Stimulated activated effector memory CD8-positive, alpha-beta T cell treated with anti-CD3 and anti-CD28 coated beads, Interleukin-12 subunit alpha, Interleukin-12 subunit beta, amount 100 ng/mL, for 72 hours (primary cell): ENCODE measurements at regions not wholly inside any gene's neighbourhood (a gene's known extent, or its start where the extent isn't known, plus 50 kb on each side); places are given as distances from the start of the nearest gene placed in this dataset.
"Not testable (repeated sequence)": the region's sequence is repeated elsewhere in the genome, so short reads cannot be mapped to it uniquely, and the experiment has no call there.

Experiments used
- ATAC-seq: fragments of 150-1000 bp; cut with Tn5 transposase; 2 replicates; pipeline ENCODE4 v1.10.0; 2021
- DNase-seq, 2 donors: peaks; one replicate each; pipeline ENCODE4 v3.0.0; 2021 to 2022; ENCODE audit warnings: low spot score in 2 of 2
- H3K27ac Mint-ChIP-seq: one replicate; pipeline ENCODE4 v1.8.0; 2022; ENCODE audit warnings: mild to moderate bottlenecking, mixed read lengths
- H3K36me3 Mint-ChIP-seq: one replicate; pipeline ENCODE4 v1.8.0; 2022; ENCODE audit warnings: mild to moderate bottlenecking, mixed read lengths
- H3K4me1 Mint-ChIP-seq: one replicate; pipeline ENCODE4 v1.8.0; 2022; ENCODE audit warnings: mixed read lengths
- H3K4me3 Mint-ChIP-seq: one replicate; pipeline ENCODE4 v1.8.0; 2022; ENCODE audit warnings: mild to moderate bottlenecking, mixed read lengths
- H3K9me3 Mint-ChIP-seq: one replicate; pipeline ENCODE4 v1.8.0; 2022; ENCODE audit warnings: mixed read lengths

- DNase-seq = no peak
- ATAC-seq = no peak
- no peak overlapping the region for H3K27ac Mint-ChIP-seq
- H3K36me3 Mint-ChIP-seq = no peaks in the 10 kb centered on the region
- no peak overlapping the region for H3K4me3 Mint-ChIP-seq
- no peaks in the 10 kb centered on the region for H3K9me3 Mint-ChIP-seq
- no peaks in the 10 kb centered on the region for H3K4me1 Mint-ChIP-seq
Measured at GRCh38 chr13:76620036-76620435, 266.2 kb downstream of the KCTD12 start.

GRCh38 chr13:76619631-76620030 is 266.6 kb downstream of the KCTD12 start:
- Mint-ChIP-seq H3K9me3 (no peaks in the 10 kb centered on the region), H3K36me3 (no peaks in the 10 kb centered on the region), H3K27ac (no peak overlapping the region), H3K4me3 (no peak overlapping the region), H3K4me1 (no peaks in the 10 kb centered on the region)
- DNase-seq (no peak), ATAC-seq (no peak)

- H3K4me1 Mint-ChIP-seq = no peaks in the 10 kb centered on the region
- no peak for ATAC-seq
- no peaks in the 10 kb centered on the region for H3K36me3 Mint-ChIP-seq
- H3K9me3 Mint-ChIP-seq = no peaks in the 10 kb centered on the region
- H3K27ac Mint-ChIP-seq = no peak overlapping the region
- DNase-seq = no peak
- H3K4me3 Mint-ChIP-seq = no peak overlapping the region
Measured at GRCh38 chr13:76610819-76611415, 275.3 kb downstream of the KCTD12 start.

GRCh38 chr13:76609643-76610042 is 276.6 kb downstream of the KCTD12 start:
- no peak for ATAC-seq
- DNase-seq = no peak
- Mint-ChIP-seq H3K4me3 (no peak overlapping the region), H3K4me1 (no peaks in the 10 kb centered on the region), H3K9me3 (no peaks in the 10 kb centered on the region), H3K27ac (no peak overlapping the region), H3K36me3 (no peaks in the 10 kb centered on the region)

GRCh38 chr13:76607866-76608265 is 278.3 kb downstream of the KCTD12 start:
- Mint-ChIP-seq H3K9me3 (no peaks in the 10 kb centered on the region), H3K4me3 (no peak overlapping the region), H3K27ac (no peak overlapping the region), H3K36me3 (no peaks in the 10 kb centered on the region), H3K4me1 (no peaks in the 10 kb centered on the region)
- no peak for ATAC-seq
- no peak for DNase-seq

GRCh38 chr13:76600081-76600480 is 286.1 kb downstream of the KCTD12 start:
- H3K4me1 Mint-ChIP-seq = no peaks in the 10 kb centered on the region
- no peak overlapping the region for H3K27ac Mint-ChIP-seq
- H3K9me3 Mint-ChIP-seq = no peaks in the 10 kb centered on the region
- H3K36me3 Mint-ChIP-seq = no peaks in the 10 kb centered on the region
- no peak overlapping the region for H3K4me3 Mint-ChIP-seq
- ATAC-seq = no peak
- DNase-seq = no peak

GRCh38 chr13:76597868-76598267 is 288.3 kb downstream of the KCTD12 start:
- no peak overlapping the region for H3K27ac Mint-ChIP-seq
- no peak for DNase-seq
- no peaks in the 10 kb centered on the region for H3K36me3 Mint-ChIP-seq
- H3K4me3 Mint-ChIP-seq = no peak overlapping the region
- ATAC-seq = no peak
- H3K4me1 Mint-ChIP-seq = no peaks in the 10 kb centered on the region
- no peaks in the 10 kb centered on the region for H3K9me3 Mint-ChIP-seq

- DNase-seq (no peak), ATAC-seq (no peak)
- no peaks in the 10 kb centered on the region for H3K4me1 Mint-ChIP-seq
- H3K9me3 Mint-ChIP-seq = no peaks in the 10 kb centered on the region
- no peak overlapping the region for H3K4me3 Mint-ChIP-seq
- H3K36me3 Mint-ChIP-seq = no peaks in the 10 kb centered on the region
- no peak overlapping the region for H3K27ac Mint-ChIP-seq
Measured at GRCh38 chr13:76596216-76596615, 290.0 kb downstream of the KCTD12 start.

- ATAC-seq (no peak), DNase-seq (no peak)
- Mint-ChIP-seq H3K9me3 (no peaks in the 10 kb centered on the region), H3K4me3 (no peak overlapping the region), H3K36me3 (no peaks in the 10 kb centered on the region), H3K4me1 (no peaks in the 10 kb centered on the region), H3K27ac (no peak overlapping the region)
Measured at GRCh38 chr13:76594435-76594834, 291.8 kb downstream of the KCTD12 start.

GRCh38 chr13:76586842-76587241 is 299.4 kb downstream of the KCTD12 start:
- Mint-ChIP-seq H3K4me3 (no peak overlapping the region), H3K27ac (no peak overlapping the region), H3K9me3 (no peaks in the 10 kb centered on the region), H3K36me3 (no peaks in the 10 kb centered on the region), H3K4me1 (no peaks in the 10 kb centered on the region)
- no peak for DNase-seq
- ATAC-seq = no peak

GRCh38 chr13:76579701-76580100 is 306.5 kb downstream of the KCTD12 start:
- Mint-ChIP-seq H3K9me3 (peaks cover 15% of the 10 kb centered on the region), H3K36me3 (no peaks in the 10 kb centered on the region), H3K4me3 (no peak overlapping the region), H3K4me1 (no peaks in the 10 kb centered on the region), H3K27ac (no peak overlapping the region)
- DNase-seq = no peak
- no peak for ATAC-seq

- H3K36me3 Mint-ChIP-seq, H3K4me3 Mint-ChIP-seq, H3K4me1 Mint-ChIP-seq, ATAC-seq, H3K27ac Mint-ChIP-seq, DNase-seq: not testable (repeated sequence)
- peaks cover 18% of the 10 kb centered on the region for H3K9me3 Mint-ChIP-seq
Measured at GRCh38 chr13:76575634-76576033, 310.6 kb downstream of the KCTD12 start.

- ATAC-seq = no peak
- no peak overlapping the region for H3K27ac Mint-ChIP-seq
- no peak for DNase-seq
- no peak overlapping the region for H3K4me3 Mint-ChIP-seq
- H3K4me1 Mint-ChIP-seq = no peaks in the 10 kb centered on the region
- H3K9me3 Mint-ChIP-seq = peaks cover 3% of the 10 kb centered on the region
- no peaks in the 10 kb centered on the region for H3K36me3 Mint-ChIP-seq
Measured at GRCh38 chr13:76570510-76570971, 315.7 kb downstream of the KCTD12 start.

GRCh38 chr13:76556627-76557026 is 329.6 kb downstream of the KCTD12 start:
- Mint-ChIP-seq H3K4me3 (no peak overlapping the region), H3K27ac (no peak overlapping the region), H3K9me3 (no peaks in the 10 kb centered on the region), H3K36me3 (no peaks in the 10 kb centered on the region), H3K4me1 (no peaks in the 10 kb centered on the region)
- ATAC-seq (no peak), DNase-seq (no peak)

GRCh38 chr13:76552807-76553206 is 333.4 kb downstream of the KCTD12 start:
- H3K27ac Mint-ChIP-seq = no peak overlapping the region
- no peaks in the 10 kb centered on the region for H3K36me3 Mint-ChIP-seq
- no peaks in the 10 kb centered on the region for H3K4me1 Mint-ChIP-seq
- DNase-seq (no peak), ATAC-seq (no peak)
- H3K9me3 Mint-ChIP-seq = no peaks in the 10 kb centered on the region
- H3K4me3 Mint-ChIP-seq = no peak overlapping the region

- Mint-ChIP-seq H3K27ac (no peak overlapping the region), H3K36me3 (no peaks in the 10 kb centered on the region), H3K4me1 (no peaks in the 10 kb centered on the region), H3K4me3 (no peak overlapping the region), H3K9me3 (no peaks in the 10 kb centered on the region)
- ATAC-seq (no peak), DNase-seq (no peak)
Measured at GRCh38 chr13:76552041-76552772, 334.0 kb downstream of the KCTD12 start.
